ENCODE measurements at regions not wholly inside any gene's neighbourhood (a gene's known extent, or its start where the extent isn't known, plus 50 kb on each side); places are given as distances from the start of the nearest gene placed in this dataset.

DNA sequence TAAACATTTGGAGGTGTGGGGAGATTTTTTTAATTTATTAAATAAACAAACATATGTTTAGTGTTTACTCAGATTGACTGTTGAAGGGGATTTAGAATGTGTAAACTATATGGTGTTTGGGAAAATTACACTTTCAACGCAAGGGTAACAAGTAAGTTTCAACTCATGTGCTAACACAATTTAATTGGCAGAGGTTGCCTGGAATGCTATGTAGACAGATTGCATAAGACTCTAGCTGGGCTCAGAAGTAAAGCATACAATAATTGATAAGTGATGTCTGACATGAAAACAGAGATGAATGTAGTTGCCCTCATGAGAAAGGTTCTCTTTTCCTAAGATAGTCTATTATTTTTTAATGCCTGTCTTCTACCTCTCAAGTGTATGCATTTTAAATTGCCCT lies 617.4 kb downstream of the KCTD16 start:
- no peak for DNase-seq (ENCODE audit: low spot score)
- no peak for TF ChIP-seq CTCF (IDR thresholded peaks at IDR 0.05; ENCODE audit: extremely low read depth, missing control alignments)

DNA sequence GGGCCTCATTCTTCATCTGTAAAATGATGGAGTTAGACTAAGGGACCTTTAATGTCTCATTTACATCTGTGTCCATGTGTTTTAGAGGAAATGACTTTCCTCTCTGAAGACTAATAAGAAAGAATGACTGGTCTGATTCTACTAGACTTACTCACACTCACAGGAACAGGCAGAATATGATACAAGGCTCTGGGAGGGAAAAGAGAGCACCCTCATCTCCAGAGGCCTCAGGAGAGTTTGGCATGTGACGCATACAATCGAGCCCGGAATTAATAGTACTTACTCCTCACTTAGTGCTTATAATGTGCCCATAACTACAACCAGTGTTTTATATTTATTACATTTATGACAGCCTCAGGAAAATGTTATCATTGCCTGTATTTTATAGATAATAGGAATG lies 608.7 kb downstream of the KCTD16 start:
- no peak for TF ChIP-seq CTCF (IDR thresholded peaks at IDR 0.05; ENCODE audit: extremely low read depth, missing control alignments)
- DNase-seq (ENCODE audit: low spot score): no peak

- DNase-seq (ENCODE audit: low spot score): no peak
- no peak for TF ChIP-seq CTCF (IDR thresholded peaks at IDR 0.05; ENCODE audit: extremely low read depth, missing control alignments)
Observed at GRCh38 chr5:144778561-144778960, 607.9 kb downstream of the KCTD16 start.

- DNase-seq (ENCODE audit: low spot score): no peak
Observed at GRCh38 chr5:144774197-144774596, 603.5 kb downstream of the KCTD16 start.

GRCh38 chr5:144773628-144774027 lies 603.0 kb downstream of the KCTD16 start:
- no peak for TF ChIP-seq CTCF (IDR thresholded peaks at IDR 0.05; ENCODE audit: extremely low read depth, missing control alignments)
- no peak for DNase-seq (ENCODE audit: low spot score)

More at GRCh38 chr5:144774197-144774596, 603.5 kb downstream of the KCTD16 start:
- TF ChIP-seq CTCF (IDR thresholded peaks at IDR 0.05; ENCODE audit: extremely low read depth, missing control alignments): no peak

DNA sequence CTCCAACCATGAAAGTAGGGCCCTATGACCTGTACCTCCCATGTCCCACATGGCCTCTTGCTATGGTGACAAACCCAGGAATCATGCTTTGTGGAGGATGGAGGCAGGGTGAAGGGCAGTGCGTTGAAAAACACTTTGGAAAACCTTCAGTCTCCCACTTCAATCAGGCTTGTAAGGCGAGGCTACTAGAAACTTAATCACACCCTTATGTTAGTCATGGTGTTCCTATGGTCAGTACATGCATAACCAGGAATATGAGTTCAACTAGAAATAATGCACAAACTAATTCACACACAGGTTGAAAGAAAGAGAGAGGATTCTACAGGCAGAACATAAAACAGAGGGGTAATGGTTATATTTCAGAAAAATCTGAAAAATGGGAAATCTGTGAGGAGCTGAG lies 601.1 kb downstream of the KCTD16 start:
- no peak for TF ChIP-seq CTCF (IDR thresholded peaks at IDR 0.05; ENCODE audit: extremely low read depth, missing control alignments)
- no peak for DNase-seq (ENCODE audit: low spot score)

GRCh38 chr5:144742361-144742760 lies 571.7 kb downstream of the KCTD16 start:
- DNase-seq (ENCODE audit: low spot score): no peak
- TF ChIP-seq CTCF (IDR thresholded peaks at IDR 0.05; ENCODE audit: extremely low read depth, missing control alignments): no peak
